ENCODE measurements at regions not wholly inside any gene's neighbourhood (a gene's known extent, or its start where the extent isn't known, plus 50 kb on each side); places are given as distances from the start of the nearest gene placed in this dataset.

GRCh38 chr17:77857613-77858012, 100.9 kb upstream of the TNRC6C start:
- no peak for TF ChIP-seq CTCF (IDR thresholded peaks at IDR 0.05)
- no peak for TF ChIP-seq POLR2A (IDR thresholded peaks at IDR 0.05)

Measured in vagina (tissue), 2 donors.